GM21381 (cell line): ENCODE measurements at regions not wholly inside any gene's neighbourhood (a gene's known extent, or its start where the extent isn't known, plus 50 kb on each side); places are given as distances from the start of the nearest gene placed in this dataset.

Experiments
- ATAC-seq: cut with Tn5 transposase; IDR thresholded peaks from one replicate; pipeline ENCODE4 v1.9.1; 2021; ENCODE audit warnings: mild to moderate bottlenecking, moderate library complexity; ENCODE audit not compliant: unreplicated experiment

GRCh38 chr18:45168866-45169600 lies 446.2 kb upstream of the SLC14A2 start:
- no peak for ATAC-seq

- ATAC-seq, result no peak
These were observed 445.7 kb upstream of the SLC14A2 start for GRCh38 chr18:45169610-45170009.

- no peak for ATAC-seq
These were observed 443.5 kb upstream of the SLC14A2 start for GRCh38 chr18:45171679-45172191.

GRCh38 chr18:45173327-45173726 lies 441.9 kb upstream of the SLC14A2 start:
- no peak for ATAC-seq

- peak; percentile 71 for ATAC-seq
These were observed 441.3 kb upstream of the SLC14A2 start for GRCh38 chr18:45173799-45174519.

GRCh38 chr18:45174629-45175136 lies 440.6 kb upstream of the SLC14A2 start:
- no peak for ATAC-seq

- ATAC-seq, result no peak
These were observed 439.8 kb upstream of the SLC14A2 start for GRCh38 chr18:45175511-45175910.

- no peak for ATAC-seq
These were observed 428.4 kb upstream of the SLC14A2 start for GRCh38 chr18:45186832-45187231.

GRCh38 chr18:45191795-45192194 lies 423.5 kb upstream of the SLC14A2 start:
- no peak for ATAC-seq

GRCh38 chr18:45197526-45197970 lies 417.7 kb upstream of the SLC14A2 start:
- ATAC-seq, result peak; percentile 98

GRCh38 chr18:45198526-45198925 lies 416.8 kb upstream of the SLC14A2 start:
- ATAC-seq, result no peak

- ATAC-seq, result no peak
These were observed 414.2 kb upstream of the SLC14A2 start for GRCh38 chr18:45201029-45201428.

- ATAC-seq, result no peak
These were observed 413.8 kb upstream of the SLC14A2 start for GRCh38 chr18:45201489-45201888.

GRCh38 chr18:45202061-45202460 lies 413.2 kb upstream of the SLC14A2 start:
- ATAC-seq, result no peak

- no peak for ATAC-seq
These were observed 411.6 kb upstream of the SLC14A2 start for GRCh38 chr18:45203677-45204076.

- ATAC-seq, result no peak
These were observed 407.9 kb upstream of the SLC14A2 start for GRCh38 chr18:45207328-45207727.

GRCh38 chr18:45208164-45208563 lies 407.1 kb upstream of the SLC14A2 start:
- ATAC-seq, result no peak

GRCh38 chr18:45212181-45213039 lies 402.9 kb upstream of the SLC14A2 start:
- ATAC-seq, result peak; percentile 99

GRCh38 chr18:45213040-45213333 lies 402.3 kb upstream of the SLC14A2 start:
- ATAC-seq, result no peak

GRCh38 chr18:45218436-45218835 lies 396.8 kb upstream of the SLC14A2 start:
- no peak for ATAC-seq

GRCh38 chr18:45221363-45221762 lies 393.9 kb upstream of the SLC14A2 start:
- ATAC-seq, result no peak
